ENCODE measurements at regions not wholly inside any gene's neighbourhood (a gene's known extent, or its start where the extent isn't known, plus 50 kb on each side); places are given as distances from the start of the nearest gene placed in this dataset.

DNA sequence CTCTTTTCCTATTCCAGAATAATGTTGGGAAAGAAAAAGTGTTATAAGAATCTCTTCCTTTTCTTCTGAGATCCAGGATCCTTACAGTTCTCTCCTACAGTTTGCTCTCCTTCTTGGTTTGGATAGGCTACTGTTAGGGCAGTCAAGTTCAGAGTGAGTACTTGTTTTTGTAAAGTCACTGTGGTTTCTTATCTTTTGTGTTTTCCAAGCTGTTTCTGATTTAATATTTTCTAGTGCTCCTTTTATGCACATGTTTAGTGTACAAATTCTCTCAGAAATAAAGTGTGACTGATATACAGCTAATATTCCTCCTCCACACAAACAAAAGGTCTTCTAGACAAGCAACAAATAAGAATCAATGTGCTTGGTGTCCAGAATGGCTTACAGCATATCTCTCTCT, 107.7 kb downstream of the BACH1 start:
- TF ChIP-seq, protein P1, sequence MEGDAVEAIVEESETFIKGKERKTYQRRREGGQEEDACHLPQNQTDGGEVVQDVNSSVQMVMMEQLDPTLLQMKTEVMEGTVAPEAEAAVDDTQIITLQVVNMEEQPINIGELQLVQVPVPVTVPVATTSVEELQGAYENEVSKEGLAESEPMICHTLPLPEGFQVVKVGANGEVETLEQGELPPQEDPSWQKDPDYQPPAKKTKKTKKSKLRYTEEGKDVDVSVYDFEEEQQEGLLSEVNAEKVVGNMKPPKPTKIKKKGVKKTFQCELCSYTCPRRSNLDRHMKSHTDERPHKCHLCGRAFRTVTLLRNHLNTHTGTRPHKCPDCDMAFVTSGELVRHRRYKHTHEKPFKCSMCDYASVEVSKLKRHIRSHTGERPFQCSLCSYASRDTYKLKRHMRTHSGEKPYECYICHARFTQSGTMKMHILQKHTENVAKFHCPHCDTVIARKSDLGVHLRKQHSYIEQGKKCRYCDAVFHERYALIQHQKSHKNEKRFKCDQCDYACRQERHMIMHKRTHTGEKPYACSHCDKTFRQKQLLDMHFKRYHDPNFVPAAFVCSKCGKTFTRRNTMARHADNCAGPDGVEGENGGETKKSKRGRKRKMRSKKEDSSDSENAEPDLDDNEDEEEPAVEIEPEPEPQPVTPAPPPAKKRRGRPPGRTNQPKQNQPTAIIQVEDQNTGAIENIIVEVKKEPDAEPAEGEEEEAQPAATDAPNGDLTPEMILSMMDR (IDR thresholded peaks at IDR 0.05) = no peak
- TF ChIP-seq POLR2A (IDR thresholded peaks at IDR 0.05) = no peak
- no peak for TF ChIP-seq POLR2AphosphoS5 (IDR thresholded peaks at IDR 0.05)

All from suprapubic skin (tissue), 4 donors.